GM13976 (cell line): ENCODE measurements at regions not wholly inside any gene's neighbourhood (a gene's known extent, or its start where the extent isn't known, plus 50 kb on each side); places are given as distances from the start of the nearest gene placed in this dataset.

Experiments
- DNase-seq: peaks from one replicate; pipeline ENCODE4 v3.0.0; 2012; ENCODE audit warnings: low spot score
- CTCF ChIP-seq: IDR thresholded peaks from 2 replicates; pipeline ENCODE4 v1.5.1; 2012; ENCODE audit warnings: borderline replicate concordance, mild to moderate bottlenecking; ENCODE audit not compliant: insufficient read depth; ENCODE audit errors: extremely low read depth, missing control alignments, control extremely low read depth
- in situ Hi-C: fragments of 300-500 bp; cut with MboI; formaldehyde crosslinking; loops from one replicate; pipeline ENCODE4 v1.12.0; 2022; ENCODE audit warnings: low sequenced_read_pairs, mixed read lengths, inconsistent platforms; ENCODE audit not compliant: unreplicated experiment

DNA sequence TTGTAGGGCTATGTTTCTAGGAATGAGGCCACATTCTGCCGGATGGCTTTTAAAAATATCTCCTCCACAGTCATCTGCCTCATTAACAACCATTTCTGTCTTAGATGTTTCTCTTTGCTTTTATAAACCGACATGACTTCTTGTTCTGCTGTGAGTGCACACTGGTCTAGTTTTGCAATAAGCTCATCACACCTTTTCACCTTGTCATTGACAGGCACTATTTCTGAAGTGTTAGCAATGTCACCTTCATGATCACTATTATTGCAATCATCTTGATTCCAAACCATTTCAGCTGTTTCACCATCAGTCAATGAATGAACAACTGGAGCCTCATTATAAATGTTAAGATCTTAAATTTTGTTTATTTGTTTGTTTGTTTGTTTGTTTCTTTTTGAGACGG, 523.7 kb upstream of the DSEL start:
- no peak for DNase-seq
- in situ Hi-C loops: no loop called here
- TF ChIP-seq CTCF: no peak

GRCh38 chr18:68035774-68036522, 519.4 kb upstream of the DSEL start:
- in situ Hi-C loops: no loop called here
- DNase-seq: no peak
- no peak for TF ChIP-seq CTCF

DNA sequence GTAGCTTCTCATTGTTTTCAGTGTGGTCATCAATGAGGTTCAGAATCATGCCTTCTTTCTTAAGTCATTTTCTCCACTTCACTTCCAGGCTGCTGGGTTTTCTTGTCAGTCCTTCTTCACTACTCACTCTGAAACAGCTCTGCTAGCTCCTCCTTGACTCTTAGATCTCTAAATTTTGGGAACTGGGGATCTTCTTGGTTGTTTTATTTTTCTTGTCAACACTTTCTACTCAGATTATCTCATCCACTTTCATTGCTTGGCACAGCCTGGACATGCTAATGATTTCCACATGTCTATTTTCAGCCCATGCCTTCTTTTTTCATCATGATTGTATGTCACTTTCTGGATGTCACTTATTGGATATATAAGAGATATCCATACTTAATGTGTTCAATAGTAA, 517.8 kb upstream of the DSEL start:
- TF ChIP-seq CTCF: no peak
- DNase-seq: no peak
- in situ Hi-C loops: no loop called here

GRCh38 chr18:68033466-68033865, 516.9 kb upstream of the DSEL start:
- no peak for TF ChIP-seq CTCF
- in situ Hi-C loops: no loop called here
- DNase-seq: no peak

DNA sequence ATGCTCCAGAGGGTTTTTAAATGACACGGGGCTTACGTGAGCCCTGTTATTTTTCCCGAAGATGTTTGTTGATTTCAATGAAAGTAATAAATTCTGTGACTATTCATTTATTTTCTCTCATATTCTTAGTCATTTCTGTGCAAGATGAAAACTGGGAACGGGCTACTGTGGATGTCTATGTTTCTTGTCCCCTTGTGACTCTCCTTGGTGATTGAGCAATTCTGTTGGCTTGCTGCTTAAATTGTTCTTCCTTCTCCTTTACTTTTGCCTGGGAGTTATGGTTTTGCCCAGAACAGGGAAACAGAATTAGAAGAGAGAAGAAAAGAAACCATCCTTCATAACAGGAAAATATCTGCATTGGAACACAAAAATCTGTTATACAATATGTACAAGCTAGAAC, 508.2 kb upstream of the DSEL start:
- DNase-seq: no peak
- no peak for TF ChIP-seq CTCF
- in situ Hi-C loops: no loop called here

DNA sequence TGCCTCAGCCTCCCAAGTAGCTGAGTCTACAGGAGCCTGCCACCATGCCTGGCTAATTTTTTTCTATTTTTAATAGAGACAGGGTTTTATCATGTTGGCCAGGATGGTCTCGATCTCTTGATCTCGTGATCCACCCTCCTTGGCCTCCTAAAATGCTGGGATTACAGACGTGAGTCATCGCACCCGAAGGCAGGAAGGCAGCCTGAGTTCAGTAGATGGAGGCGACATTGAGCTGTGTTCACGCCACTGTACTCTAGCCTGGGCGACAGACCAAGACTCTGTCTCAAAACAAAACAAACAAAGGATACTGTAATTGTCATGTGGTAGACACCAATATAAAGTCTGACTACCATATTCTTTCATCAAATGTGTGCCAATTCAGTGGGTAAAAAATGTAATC, 500.9 kb upstream of the DSEL start:
- TF ChIP-seq CTCF: no peak
- in situ Hi-C loops: no loop called here
- DNase-seq: no peak
